HepG2 (cell line): ENCODE measurements at regions not wholly inside any gene's neighbourhood (a gene's known extent, or its start where the extent isn't known, plus 50 kb on each side); places are given as distances from the start of the nearest gene placed in this dataset.

Experiments
- ETV6 ChIP-seq: sonication (generic); formaldehyde crosslinking; conservative IDR thresholded peaks from 2 replicates; pipeline ENCODE4 v1.4.0; 2020; ENCODE audit warnings: missing genetic modification reagents
- FOXO1 ChIP-seq: sonication (generic); formaldehyde crosslinking; IDR thresholded peaks from 2 replicates; pipeline ENCODE4 v1.4.0; 2020; ENCODE audit warnings: missing genetic modification reagents
- GATA4 ChIP-seq: sonication (generic); IDR thresholded peaks from 2 replicates; pipeline ENCODE4 v1.6.1; 2016; ENCODE audit warnings: antibody characterized with exemption, low read depth, borderline replicate concordance
- GATAD2A ChIP-seq: IDR thresholded peaks from 2 replicates; pipeline ENCODE4 v1.6.1; 2016
- MAFG ChIP-seq: sonication (generic); formaldehyde crosslinking; IDR thresholded peaks from 2 replicates; pipeline ENCODE4 v1.5.1; 2020; ENCODE audit warnings: mild to moderate bottlenecking, missing genetic modification reagents
- NCOA5 ChIP-seq: sonication (generic); formaldehyde crosslinking; IDR thresholded peaks from 2 replicates; pipeline ENCODE4 v1.4.0; 2020; ENCODE audit warnings: missing genetic modification reagents
- RELA ChIP-seq: sonication (generic); formaldehyde crosslinking; IDR thresholded peaks from 2 replicates; pipeline ENCODE4 v1.4.0; 2020; ENCODE audit warnings: missing genetic modification reagents
- SALL1 ChIP-seq: sonication (generic); formaldehyde crosslinking; IDR thresholded peaks from 2 replicates; pipeline ENCODE4 v1.8.0; 2022; ENCODE audit warnings: mild to moderate bottlenecking, missing genetic modification reagents
- SRSF4 ChIP-seq: fragments of 200-400 bp; formaldehyde crosslinking; IDR thresholded peaks from one replicate; pipeline ENCODE4 v1.6.1; 2018; ENCODE audit warnings: mild to moderate bottlenecking, low read depth, low read length, moderate library complexity; ENCODE audit not compliant: poor library complexity, severe bottlenecking
- TSC22D2 ChIP-seq: sonication (generic); formaldehyde crosslinking; IDR thresholded peaks from 2 replicates; pipeline ENCODE4 v1.5.1; 2020; ENCODE audit warnings: missing genetic modification reagents, mild to moderate bottlenecking, borderline replicate concordance
- ZFP37 ChIP-seq: sonication (generic); formaldehyde crosslinking; IDR thresholded peaks from 2 replicates; pipeline ENCODE4 v1.4.0; 2020; ENCODE audit warnings: missing genetic modification reagents, borderline replicate concordance
- ZFP82 ChIP-seq: sonication (generic); formaldehyde crosslinking; IDR thresholded peaks from 2 replicates; pipeline ENCODE4 v1.5.1; 2020; ENCODE audit warnings: mild to moderate bottlenecking, missing genetic modification reagents, borderline replicate concordance
- ZFP90 ChIP-seq: sonication (generic); formaldehyde crosslinking; IDR thresholded peaks from 2 replicates; pipeline ENCODE4 v1.8.0; 2022; ENCODE audit warnings: missing genetic modification reagents, mild to moderate bottlenecking, inconsistent platforms, borderline replicate concordance
- ZNF160 ChIP-seq: sonication (generic); formaldehyde crosslinking; IDR thresholded peaks from 2 replicates; pipeline ENCODE4 v1.8.0; 2022; ENCODE audit warnings: mild to moderate bottlenecking, inconsistent platforms, missing genetic modification reagents
- ZNF230 ChIP-seq: sonication (generic); formaldehyde crosslinking; IDR thresholded peaks from 2 replicates; pipeline ENCODE4 v1.4.0; 2020; ENCODE audit warnings: mild to moderate bottlenecking, missing genetic modification reagents
- ZNF326 ChIP-seq: sonication (generic); formaldehyde crosslinking; IDR thresholded peaks from 2 replicates; pipeline ENCODE4 v1.4.0; 2020; ENCODE audit warnings: missing genetic modification reagents, borderline replicate concordance
- ZNF644 ChIP-seq: IDR thresholded peaks from 2 replicates; pipeline ENCODE4 v1.6.1; 2016; ENCODE audit warnings: low read depth
- ZSCAN25 ChIP-seq: sonication (generic); formaldehyde crosslinking; IDR thresholded peaks from 2 replicates; pipeline ENCODE4 v1.8.0; 2022; ENCODE audit warnings: mild to moderate bottlenecking, missing genetic modification reagents
- TF ChIP-seq, protein P1 (sequence below): sonication (generic); formaldehyde crosslinking; IDR thresholded peaks from 2 replicates; pipeline ENCODE4 v1.5.0; 2020; ENCODE audit warnings: mild to moderate bottlenecking, missing genetic modification reagents, moderate library complexity
- TF ChIP-seq, protein P2 (sequence below): sonication (generic); formaldehyde crosslinking; IDR thresholded peaks from 2 replicates; pipeline ENCODE4 v1.8.0; 2022; ENCODE audit warnings: mild to moderate bottlenecking, missing genetic modification reagents
- TF ChIP-seq, protein P3 (sequence below): sonication (generic); formaldehyde crosslinking; IDR thresholded peaks from 2 replicates; pipeline ENCODE4 v1.8.0; 2022; ENCODE audit warnings: mild to moderate bottlenecking, missing genetic modification reagents; ENCODE audit not compliant: insufficient replicate concordance
- TF ChIP-seq, protein P4 (sequence below): sonication (generic); formaldehyde crosslinking; IDR thresholded peaks from 2 replicates; pipeline ENCODE4 v1.4.0; 2020; ENCODE audit warnings: mild to moderate bottlenecking, missing genetic modification reagents
- TF ChIP-seq, protein P5 (sequence below): sonication (generic); formaldehyde crosslinking; IDR thresholded peaks from 2 replicates; pipeline ENCODE4 v1.5.0; 2020; ENCODE audit warnings: mild to moderate bottlenecking, missing genetic modification reagents

DNA sequence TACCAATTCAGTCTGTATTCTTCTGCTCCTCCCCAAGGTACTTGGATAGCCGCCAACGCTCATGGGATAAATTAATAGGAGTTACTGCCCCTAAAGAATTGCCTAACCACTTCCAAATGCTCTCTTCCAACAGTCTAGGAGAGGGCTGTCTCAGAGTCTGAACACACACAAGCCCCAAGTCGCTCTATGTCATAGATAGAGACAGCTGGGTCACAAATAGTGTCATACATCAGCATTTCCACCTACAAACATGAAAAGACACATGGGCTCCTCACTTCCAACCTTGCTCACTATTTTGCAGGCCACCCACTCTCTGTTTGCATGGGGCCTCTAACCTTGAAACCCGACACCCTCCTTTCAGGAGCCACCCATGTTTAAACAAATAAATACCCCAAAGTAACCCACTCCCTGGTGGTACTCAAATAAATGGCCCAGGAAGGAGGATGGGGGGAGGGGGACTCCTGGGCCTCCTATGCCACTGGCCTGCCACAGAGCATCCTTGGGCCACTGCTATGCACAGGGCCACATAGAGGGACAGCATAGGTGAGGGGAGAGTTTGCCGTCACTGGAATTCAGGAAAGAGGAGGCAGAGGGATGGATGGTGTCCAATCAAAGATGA, 265.9 kb downstream of the SOX9 start (continued):
- TF ChIP-seq GATA4 = 0 out of 2 replicates have a peak, but pooled peaks have one; percentile 54
- TF ChIP-seq, protein P1, sequence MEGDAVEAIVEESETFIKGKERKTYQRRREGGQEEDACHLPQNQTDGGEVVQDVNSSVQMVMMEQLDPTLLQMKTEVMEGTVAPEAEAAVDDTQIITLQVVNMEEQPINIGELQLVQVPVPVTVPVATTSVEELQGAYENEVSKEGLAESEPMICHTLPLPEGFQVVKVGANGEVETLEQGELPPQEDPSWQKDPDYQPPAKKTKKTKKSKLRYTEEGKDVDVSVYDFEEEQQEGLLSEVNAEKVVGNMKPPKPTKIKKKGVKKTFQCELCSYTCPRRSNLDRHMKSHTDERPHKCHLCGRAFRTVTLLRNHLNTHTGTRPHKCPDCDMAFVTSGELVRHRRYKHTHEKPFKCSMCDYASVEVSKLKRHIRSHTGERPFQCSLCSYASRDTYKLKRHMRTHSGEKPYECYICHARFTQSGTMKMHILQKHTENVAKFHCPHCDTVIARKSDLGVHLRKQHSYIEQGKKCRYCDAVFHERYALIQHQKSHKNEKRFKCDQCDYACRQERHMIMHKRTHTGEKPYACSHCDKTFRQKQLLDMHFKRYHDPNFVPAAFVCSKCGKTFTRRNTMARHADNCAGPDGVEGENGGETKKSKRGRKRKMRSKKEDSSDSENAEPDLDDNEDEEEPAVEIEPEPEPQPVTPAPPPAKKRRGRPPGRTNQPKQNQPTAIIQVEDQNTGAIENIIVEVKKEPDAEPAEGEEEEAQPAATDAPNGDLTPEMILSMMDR (CRISPR knock-in tag) = no peak
- no peak for TF ChIP-seq ZSCAN25 (CRISPR knock-in tag)
- no peak for TF ChIP-seq ZFP82 (CRISPR knock-in tag)
- TF ChIP-seq, protein P2, sequence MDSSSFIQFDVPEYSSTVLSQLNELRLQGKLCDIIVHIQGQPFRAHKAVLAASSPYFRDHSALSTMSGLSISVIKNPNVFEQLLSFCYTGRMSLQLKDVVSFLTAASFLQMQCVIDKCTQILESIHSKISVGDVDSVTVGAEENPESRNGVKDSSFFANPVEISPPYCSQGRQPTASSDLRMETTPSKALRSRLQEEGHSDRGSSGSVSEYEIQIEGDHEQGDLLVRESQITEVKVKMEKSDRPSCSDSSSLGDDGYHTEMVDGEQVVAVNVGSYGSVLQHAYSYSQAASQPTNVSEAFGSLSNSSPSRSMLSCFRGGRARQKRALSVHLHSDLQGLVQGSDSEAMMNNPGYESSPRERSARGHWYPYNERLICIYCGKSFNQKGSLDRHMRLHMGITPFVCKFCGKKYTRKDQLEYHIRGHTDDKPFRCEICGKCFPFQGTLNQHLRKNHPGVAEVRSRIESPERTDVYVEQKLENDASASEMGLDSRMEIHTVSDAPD (CRISPR knock-in tag) = no peak
- no peak for TF ChIP-seq ZNF160 (CRISPR knock-in tag)
- no peak for TF ChIP-seq SRSF4
- no peak for TF ChIP-seq ZFP37 (CRISPR knock-in tag)
- TF ChIP-seq, protein P3, sequence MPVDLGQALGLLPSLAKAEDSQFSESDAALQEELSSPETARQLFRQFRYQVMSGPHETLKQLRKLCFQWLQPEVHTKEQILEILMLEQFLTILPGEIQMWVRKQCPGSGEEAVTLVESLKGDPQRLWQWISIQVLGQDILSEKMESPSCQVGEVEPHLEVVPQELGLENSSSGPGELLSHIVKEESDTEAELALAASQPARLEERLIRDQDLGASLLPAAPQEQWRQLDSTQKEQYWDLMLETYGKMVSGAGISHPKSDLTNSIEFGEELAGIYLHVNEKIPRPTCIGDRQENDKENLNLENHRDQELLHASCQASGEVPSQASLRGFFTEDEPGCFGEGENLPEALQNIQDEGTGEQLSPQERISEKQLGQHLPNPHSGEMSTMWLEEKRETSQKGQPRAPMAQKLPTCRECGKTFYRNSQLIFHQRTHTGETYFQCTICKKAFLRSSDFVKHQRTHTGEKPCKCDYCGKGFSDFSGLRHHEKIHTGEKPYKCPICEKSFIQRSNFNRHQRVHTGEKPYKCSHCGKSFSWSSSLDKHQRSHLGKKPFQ (CRISPR knock-in tag) = peak; percentile 16
- TF ChIP-seq, protein P4, sequence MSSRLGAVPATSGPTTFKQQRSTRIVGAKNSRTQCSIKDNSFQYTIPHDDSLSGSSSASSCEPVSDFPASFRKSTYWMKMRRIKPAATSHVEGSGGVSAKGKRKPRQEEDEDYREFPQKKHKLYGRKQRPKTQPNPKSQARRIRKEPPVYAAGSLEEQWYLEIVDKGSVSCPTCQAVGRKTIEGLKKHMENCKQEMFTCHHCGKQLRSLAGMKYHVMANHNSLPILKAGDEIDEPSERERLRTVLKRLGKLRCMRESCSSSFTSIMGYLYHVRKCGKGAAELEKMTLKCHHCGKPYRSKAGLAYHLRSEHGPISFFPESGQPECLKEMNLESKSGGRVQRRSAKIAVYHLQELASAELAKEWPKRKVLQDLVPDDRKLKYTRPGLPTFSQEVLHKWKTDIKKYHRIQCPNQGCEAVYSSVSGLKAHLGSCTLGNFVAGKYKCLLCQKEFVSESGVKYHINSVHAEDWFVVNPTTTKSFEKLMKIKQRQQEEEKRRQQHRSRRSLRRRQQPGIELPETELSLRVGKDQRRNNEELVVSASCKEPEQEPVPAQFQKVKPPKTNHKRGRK (CRISPR knock-in tag) = no peak
- TF ChIP-seq, protein P5, sequence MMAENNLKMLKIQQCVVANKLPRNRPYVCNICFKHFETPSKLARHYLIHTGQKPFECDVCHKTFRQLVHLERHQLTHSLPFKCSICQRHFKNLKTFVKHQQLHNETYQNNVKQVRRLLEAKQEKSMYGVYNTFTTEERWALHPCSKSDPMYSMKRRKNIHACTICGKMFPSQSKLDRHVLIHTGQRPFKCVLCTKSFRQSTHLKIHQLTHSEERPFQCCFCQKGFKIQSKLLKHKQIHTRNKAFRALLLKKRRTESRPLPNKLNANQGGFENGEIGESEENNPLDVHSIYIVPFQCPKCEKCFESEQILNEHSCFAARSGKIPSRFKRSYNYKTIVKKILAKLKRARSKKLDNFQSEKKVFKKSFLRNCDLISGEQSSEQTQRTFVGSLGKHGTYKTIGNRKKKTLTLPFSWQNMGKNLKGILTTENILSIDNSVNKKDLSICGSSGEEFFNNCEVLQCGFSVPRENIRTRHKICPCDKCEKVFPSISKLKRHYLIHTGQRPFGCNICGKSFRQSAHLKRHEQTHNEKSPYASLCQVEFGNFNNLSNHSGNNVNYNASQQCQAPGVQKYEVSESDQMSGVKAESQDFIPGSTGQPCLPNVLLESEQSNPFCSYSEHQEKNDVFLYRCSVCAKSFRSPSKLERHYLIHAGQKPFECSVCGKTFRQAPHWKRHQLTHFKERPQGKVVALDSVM = peak; percentile 16; the same call in 1 of the 2 replicates
- TF ChIP-seq ETV6 = no peak
- TF ChIP-seq TSC22D2 (CRISPR knock-in tag) = no peak
- TF ChIP-seq ZNF230 = no peak
- TF ChIP-seq RELA = no peak
- TF ChIP-seq ZFP90 (CRISPR knock-in tag) = 0 out of 2 replicates have a peak, but pooled peaks have one; percentile 62
- peak; percentile 80 for TF ChIP-seq FOXO1
- TF ChIP-seq MAFG (CRISPR knock-in tag) = no peak
- peak; percentile 79 for TF ChIP-seq SALL1 (CRISPR knock-in tag)
- no peak for TF ChIP-seq NCOA5 (CRISPR knock-in tag)
- TF ChIP-seq GATAD2A = peak; percentile 98
- TF ChIP-seq ZNF644 (CRISPR knock-in tag) = peak; percentile 82
- TF ChIP-seq ZNF326 = no peak
